HepG2 (cell line): ENCODE measurements at regions not wholly inside any gene's neighbourhood (a gene's known extent, or its start where the extent isn't known, plus 50 kb on each side); places are given as distances from the start of the nearest gene placed in this dataset.

Source experiments
- CBFB ChIP-seq: sonication (generic); formaldehyde crosslinking; IDR thresholded peaks from 2 replicates; pipeline ENCODE4 v1.4.0; 2020; ENCODE audit warnings: missing genetic modification reagents
- CTCF ChIP-seq: sonication (generic); formaldehyde crosslinking; IDR thresholded peaks from 2 replicates; pipeline ENCODE4 v1.5.0; 2020; ENCODE audit warnings: mild to moderate bottlenecking, missing genetic modification reagents, moderate library complexity
- FOXP1 ChIP-seq, 2 experiments: fragments of 450-650 bp in 1 of 2; IDR thresholded peaks; 2 replicates each; pipeline ENCODE4 v1.6.1; 2017 to 2018; ENCODE audit warnings: antibody characterized with exemption in 1 of 2
- HDAC2 ChIP-seq: sonication (generic); formaldehyde crosslinking; IDR thresholded peaks from 2 replicates; pipeline ENCODE4 v1.4.0; 2020; ENCODE audit warnings: missing genetic modification reagents
- KAT8 ChIP-seq: IDR thresholded peaks from 2 replicates; pipeline ENCODE4 v1.6.1; 2016; ENCODE audit warnings: missing genetic modification reagents, missing compliant biosample characterization
- NR2F2 ChIP-seq: IDR thresholded peaks from 2 replicates; pipeline ENCODE4 v1.6.1; 2012; ENCODE audit warnings: low read depth, inconsistent platforms, borderline replicate concordance
- TAF1 ChIP-seq: sonication (generic); formaldehyde crosslinking; IDR thresholded peaks from 2 replicates; pipeline ENCODE4 v1.4.0; 2020; ENCODE audit warnings: missing genetic modification reagents
- TFAP4 ChIP-seq: sonication (generic); IDR thresholded peaks from 2 replicates; pipeline ENCODE4 v1.6.1; 2016; ENCODE audit warnings: low read depth, borderline replicate concordance
- ZBTB2 ChIP-seq: sonication (generic); formaldehyde crosslinking; IDR thresholded peaks from 2 replicates; pipeline ENCODE4 v1.8.0; 2022; ENCODE audit warnings: low read depth, missing genetic modification reagents

- TF ChIP-seq ZBTB2 = no peak
- TF ChIP-seq TFAP4 = no peak
- TF ChIP-seq CBFB (CRISPR knock-in tag) = no peak
- TF ChIP-seq FOXP1 (IDR thresholded peaks at IDR 0.05) = no peak
- no peak for TF ChIP-seq FOXP1 (CRISPR knock-in tag; IDR thresholded peaks at IDR 0.05)
- TF ChIP-seq NR2F2 = no peak
- TF ChIP-seq TAF1 = no peak
- TF ChIP-seq CTCF (CRISPR knock-in tag) = no peak
- no peak for TF ChIP-seq HDAC2 (CRISPR knock-in tag)
- TF ChIP-seq KAT8 (CRISPR knock-in tag) = no peak
Measured at GRCh38 chr7:1313613-1314012, 80.9 kb downstream of the UNCX start.
